GM12892 (cell line): ENCODE measurements at regions not wholly inside any gene's neighbourhood (a gene's known extent, or its start where the extent isn't known, plus 50 kb on each side); places are given as distances from the start of the nearest gene placed in this dataset.

ENCODE experiments used
- DNase-seq: peaks from one replicate; pipeline ENCODE4 v3.0.0; 2011; ENCODE audit not compliant: insufficient read length
- FAIRE-seq: peaks from 2 replicates; lab custom pipeline; 2011; peaks lifted over from hg19 to GRCh38; lab: Jason Lieb, UNC
- POLR2A ChIP-seq: IDR thresholded peaks from 2 replicates; pipeline ENCODE4 v1.6.1; 2011; ENCODE audit warnings: low read depth, low read length, control low read depth
- POLR2AphosphoS5 ChIP-seq: IDR thresholded peaks from 2 replicates; pipeline ENCODE4 v1.6.1; 2011; ENCODE audit warnings: low read depth, low read length, control low read depth
- TAF1 ChIP-seq: IDR thresholded peaks from 2 replicates; pipeline ENCODE4 v1.6.1; 2011; ENCODE audit warnings: low read depth, mild to moderate bottlenecking, control low read depth, low read length, borderline replicate concordance

GRCh38 chr4:8771666-8772065 lies 100.0 kb downstream of the HMX1 start:
- no peak for TF ChIP-seq POLR2A
- TF ChIP-seq POLR2AphosphoS5 = no peak
- TF ChIP-seq TAF1 = no peak
- DNase-seq (no peak), FAIRE-seq (no peak)

DNA sequence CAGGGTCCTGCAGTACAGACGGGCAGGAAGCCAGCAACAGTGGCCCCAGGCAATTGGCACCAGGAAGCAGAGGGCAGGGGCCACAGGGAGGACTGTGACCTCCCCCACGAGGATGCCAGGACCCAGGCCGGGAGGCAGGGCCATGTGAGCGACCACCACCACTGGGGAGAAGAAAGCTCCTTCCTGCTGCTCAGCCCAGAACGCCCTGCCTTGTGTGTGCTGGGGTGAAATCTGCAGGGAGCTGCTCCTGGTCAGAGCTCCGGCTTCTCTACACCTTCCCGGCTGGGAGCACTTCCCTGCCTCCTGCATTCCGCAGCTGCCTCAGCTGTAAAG lies 100.4 kb downstream of the HMX1 start:
- DNase-seq (no peak), FAIRE-seq (no peak)
- no peak for TF ChIP-seq TAF1
- TF ChIP-seq POLR2A = no peak
- TF ChIP-seq POLR2AphosphoS5 = no peak

- TF ChIP-seq POLR2A (no peak), POLR2AphosphoS5 (no peak), TAF1 (no peak)
- DNase-seq (no peak), FAIRE-seq (no peak)
Observed at GRCh38 chr4:8770518-8771257, 101.0 kb downstream of the HMX1 start.

DNA sequence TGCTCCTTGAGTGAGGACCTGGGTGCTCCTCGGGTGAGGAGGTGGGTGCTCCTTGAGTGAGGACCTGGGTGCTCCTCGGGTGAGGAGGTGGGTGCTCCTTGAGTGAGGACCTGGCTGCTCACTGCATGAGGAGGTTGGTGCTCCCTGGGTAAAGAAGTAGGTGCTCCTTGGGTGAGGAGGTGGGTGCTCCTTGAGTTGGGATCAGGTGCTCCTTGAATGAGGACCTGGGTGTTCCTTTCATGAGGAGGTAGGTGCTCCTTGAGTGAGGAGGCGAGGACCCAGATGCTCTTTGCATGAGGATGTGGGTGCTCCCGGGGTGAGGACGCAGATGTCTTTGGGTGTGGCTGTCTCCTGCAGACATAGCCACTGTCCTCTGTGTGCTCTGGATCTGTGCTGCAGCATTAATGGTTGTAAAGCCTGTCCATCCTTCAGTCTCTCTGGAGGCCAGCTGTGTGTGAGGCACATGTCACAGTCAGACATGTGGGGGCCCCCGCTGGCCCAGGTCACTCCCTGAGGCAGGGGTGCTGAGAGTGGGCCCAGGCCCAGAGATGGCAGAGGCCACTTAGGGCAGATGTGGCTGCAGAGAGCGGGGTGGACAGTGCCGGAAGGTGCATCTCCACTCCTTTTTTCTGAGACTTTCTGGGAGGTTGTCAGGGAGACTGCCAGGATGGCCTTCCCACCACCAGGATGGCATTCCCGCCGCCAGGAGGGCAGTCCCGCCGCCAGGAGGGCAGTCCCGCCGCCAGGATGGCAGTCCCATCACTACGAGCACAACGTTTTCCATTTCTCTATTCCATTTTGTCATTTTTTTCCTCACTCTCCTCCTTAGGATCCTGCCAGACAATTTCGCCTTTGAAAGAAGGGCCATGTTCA lies 101.8 kb downstream of the HMX1 start:
- TF ChIP-seq POLR2AphosphoS5 = no peak
- TF ChIP-seq TAF1 = no peak
- TF ChIP-seq POLR2A = no peak
- no peak for FAIRE-seq
- no peak for DNase-seq

DNA sequence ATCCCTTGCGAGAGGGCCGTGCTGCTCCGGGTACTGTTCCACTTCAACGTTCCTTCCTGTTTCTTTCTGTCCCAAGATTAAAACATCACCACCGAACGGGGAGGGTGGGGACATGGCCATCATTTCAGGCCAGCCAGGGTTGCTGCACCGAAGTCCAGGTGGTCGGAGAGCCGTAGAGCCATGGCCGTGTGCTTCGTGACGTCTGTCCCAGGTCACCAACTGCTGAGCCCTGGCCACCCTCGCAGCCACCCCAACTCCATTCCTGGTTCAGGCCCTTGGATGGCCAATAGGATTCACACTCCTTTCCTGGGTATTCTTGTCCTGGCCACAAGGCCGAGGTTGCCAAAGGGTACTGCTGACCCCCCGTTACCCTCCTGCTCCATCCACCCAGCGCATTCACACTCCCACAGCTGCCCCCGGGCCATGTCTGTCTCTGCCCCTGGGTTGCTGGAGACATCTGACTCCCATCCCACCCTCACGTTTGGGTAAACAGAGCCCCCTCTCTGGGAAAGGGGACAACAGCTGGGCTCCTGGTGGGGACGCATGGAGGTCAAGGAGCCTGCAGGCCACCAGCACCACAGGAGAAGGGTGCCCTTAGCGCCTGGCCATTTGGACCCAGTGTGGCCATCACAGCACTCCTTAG lies 103.2 kb downstream of the HMX1 start:
- TF ChIP-seq TAF1 (no peak), POLR2AphosphoS5 (no peak), POLR2A (no peak)
- FAIRE-seq (no peak), DNase-seq (no peak)

GRCh38 chr4:8766610-8767009 lies 105.0 kb downstream of the HMX1 start:
- TF ChIP-seq POLR2A (no peak), TAF1 (no peak), POLR2AphosphoS5 (no peak)
- DNase-seq (no peak), FAIRE-seq (no peak)

GRCh38 chr4:8765631-8766590 lies 105.7 kb downstream of the HMX1 start:
- DNase-seq = no peak
- FAIRE-seq = no peak
- TF ChIP-seq POLR2AphosphoS5 (no peak), POLR2A (no peak), TAF1 (no peak)

- DNase-seq (no peak), FAIRE-seq (no peak)
- TF ChIP-seq POLR2A = no peak
- no peak for TF ChIP-seq TAF1
- no peak for TF ChIP-seq POLR2AphosphoS5
Observed at GRCh38 chr4:8765084-8765483, 106.6 kb downstream of the HMX1 start.

GRCh38 chr4:8763966-8764901 lies 107.4 kb downstream of the HMX1 start:
- DNase-seq (no peak), FAIRE-seq (no peak)
- TF ChIP-seq TAF1 (no peak), POLR2A (no peak), POLR2AphosphoS5 (no peak)
